K562 (cell line): ENCODE measurements at regions not wholly inside any gene's neighbourhood (a gene's known extent, or its start where the extent isn't known, plus 50 kb on each side); places are given as distances from the start of the nearest gene placed in this dataset.
"Not testable (repeated sequence)": the region's sequence is repeated elsewhere in the genome, so short reads cannot be mapped to it uniquely, and the experiment has no call there.

ENCODE experiments used
- ATAC-seq: fragments of 200-7000 bp; cut with Tn5 transposase; 3 replicates; pipeline ENCODE4 v1.9.1; 2020; ENCODE audit warnings: moderate library complexity
- BruUV-seq: library from RNA; stranded (reverse); fragments of 400-500 nt; replicated peaks from 2 replicates; lab custom pipeline; 2021; lab: Mats Ljungman, UMichigan
- CTCF ChIA-PET: fragments of 300-600 bp; formaldehyde crosslinking; extraction: SDS; loops from one replicate; lab custom pipeline; 2021; ENCODE audit warnings: low intra/inter-chr PET ratio; lab: Yijun Ruan, JAX
- POLR2A ChIA-PET: fragments of 300-600, 350-650 bp; sonication (Branson Sonifier 250); formaldehyde crosslinking; extraction: SDS; loops from one replicate; lab custom pipeline; 2021; ENCODE audit warnings: antibody characterized with exemption, inconsistent platforms; lab: Yijun Ruan, JAX
- DNase-seq, 4 experiments: peaks; one replicate each; pipeline versions ENCODE4 v3.0.0 to v3.0.0-alpha.2; 2011 to 2018; ENCODE audit warnings: low spot score in 3 of 4, mixed read lengths in 3 of 4; ENCODE audit errors: extremely low read depth in 1 of 4
- FAIRE-seq: peaks from 2 replicates; lab custom pipeline; 2011; peaks lifted over from hg19 to GRCh38; lab: Jason Lieb, UNC
- H2AFZ ChIP-seq: 2 replicates; pipeline ENCODE4 v1.6.0; 2011; ENCODE audit warnings: low read depth, low read length, control low read depth, inconsistent platforms
- H3K27ac ChIP-seq: fragments of 200-600 bp; 3 replicates; pipeline ENCODE4 v1.8.0; 2011; ENCODE audit warnings: low read depth, mild to moderate bottlenecking, control low read depth, inconsistent platforms, low read length, moderate library complexity, mixed read lengths; ENCODE audit errors: extremely low read depth
- H3K27me3 ChIP-seq, 2 experiments: fragments of 300-600 bp in 1 of 2; 2 replicates in 1 of 2; 3 replicates in 1 of 2; pipeline versions ENCODE4 v1.6.0 to v1.8.0; 2011; ENCODE audit warnings: inconsistent platforms in 2 of 2, low read length in 2 of 2, mild to moderate bottlenecking in 1 of 2, mixed read lengths in 1 of 2, moderate library complexity in 1 of 2; ENCODE audit not compliant: control insufficient read depth in 2 of 2, insufficient read depth in 2 of 2
- H3K36me3 ChIP-seq: fragments of 300-600 bp; 3 replicates; pipeline ENCODE4 v1.8.0; 2011; ENCODE audit warnings: mild to moderate bottlenecking, low read length, inconsistent platforms; ENCODE audit not compliant: control insufficient read depth, insufficient read depth
- H3K4me1 ChIP-seq, 2 experiments: fragments of 200-600 bp in 1 of 2; replicated peaks in 1 of 2; 2 replicates in 1 of 2; 3 replicates in 1 of 2; pipeline versions ENCODE4 v1.5.1 to v1.8.0; 2011; ENCODE audit warnings: inconsistent platforms in 2 of 2, low read length in 2 of 2, mild to moderate bottlenecking in 1 of 2, mixed read lengths in 1 of 2, moderate library complexity in 1 of 2; ENCODE audit not compliant: control insufficient read depth in 2 of 2, insufficient read depth in 2 of 2
- H3K4me2 ChIP-seq: 2 replicates; pipeline ENCODE4 v1.6.1; 2011; ENCODE audit warnings: low read length, control low read depth, inconsistent platforms, mixed read lengths; ENCODE audit not compliant: insufficient read depth
- H3K4me3 ChIP-seq: fragments of 200-600 bp; sonication (generic), shearing (Covaris generic); 2 replicates; pipeline ENCODE4 v1.5.1; 2016; ENCODE audit warnings: control low read depth, inconsistent platforms
- H3K79me2 ChIP-seq: fragments of 200-600 bp; 3 replicates; pipeline ENCODE4 v1.8.0; 2011; ENCODE audit warnings: low read length, inconsistent platforms; ENCODE audit not compliant: control insufficient read depth, insufficient read depth
- H3K9ac ChIP-seq, 2 experiments: 2 replicates each; pipeline versions ENCODE4 v1.6.0 to v1.6.1; 2011; ENCODE audit warnings: low read depth in 2 of 2, low read length in 2 of 2, control low read depth in 1 of 2, inconsistent platforms in 1 of 2, mild to moderate bottlenecking in 1 of 2, mixed read lengths in 1 of 2; ENCODE audit not compliant: insufficient read depth in 1 of 2
- H3K9me1 ChIP-seq: one replicate; pipeline ENCODE4 v1.6.0; 2011; ENCODE audit warnings: inconsistent platforms, mild to moderate bottlenecking, low read length, moderate library complexity; ENCODE audit not compliant: control insufficient read depth, insufficient read depth
- H3K9me3 ChIP-seq: replicated peaks from 2 replicates; pipeline ENCODE4 v1.5.1; 2011; ENCODE audit warnings: low read depth, low read length, inconsistent platforms; ENCODE audit not compliant: control insufficient read depth, insufficient read depth
- H4K20me1 ChIP-seq: replicated peaks from 2 replicates; pipeline ENCODE4 v1.6.1; 2011; ENCODE audit warnings: low read length, inconsistent platforms, mixed read lengths; ENCODE audit not compliant: control insufficient read depth, insufficient read depth
- WGBS: fragments of 100-300 bp; shearing (Covaris generic); methylation state at CpG from one replicate; pipeline ENCODE4 v1.1.6; 2016; ENCODE audit warnings: low coverage, mixed read lengths; ENCODE audit not compliant: insufficient coverage; ENCODE audit errors: missing lambda C conversion rate; 5-methylcytosine and 5-hydroxymethylcytosine counted together
- in situ Hi-C: fragments of 300-500 bp; cut with MboI; formaldehyde crosslinking; loops from 4 replicates; pipeline ENCODE4 v1.15.0; 2018; ENCODE audit warnings: inconsistent platforms, mixed read lengths
- intact Hi-C: fragments of 100-400 bp; cut with micrococcal nuclease; formaldehyde crosslinking; loops from 2 replicates; pipeline ENCODE4 v1.14.2; 2022

- BruUV-seq, H2AFZ ChIP-seq, H3K4me3 ChIP-seq, CTCF ChIA-PET, DNase-seq, H3K27me3 ChIP-seq, H3K27ac ChIP-seq, H3K79me2 ChIP-seq, intact Hi-C loops, H3K4me2 ChIP-seq, H3K36me3 ChIP-seq, H3K9me1 ChIP-seq, H3K9me3 ChIP-seq, POLR2A ChIA-PET, ATAC-seq, H4K20me1 ChIP-seq, FAIRE-seq, H3K9ac ChIP-seq, in situ Hi-C loops, H3K4me1 ChIP-seq: not testable (repeated sequence)
- 0% methylated on average over 1 of the region's 3 CpGs for WGBS
Observed at GRCh38 chr2:87184260-87184659, 162.6 kb upstream of the PLGLB1 start.

- WGBS = no CpG with 5 or more reads among the region's 3 CpGs
- H3K4me1 ChIP-seq, H2AFZ ChIP-seq, H3K9ac ChIP-seq, H3K4me3 ChIP-seq, BruUV-seq, H3K9me1 ChIP-seq, H3K27me3 ChIP-seq, H3K79me2 ChIP-seq, CTCF ChIA-PET, H3K9me3 ChIP-seq, intact Hi-C loops, in situ Hi-C loops, H4K20me1 ChIP-seq, DNase-seq, H3K4me2 ChIP-seq, POLR2A ChIA-PET, H3K36me3 ChIP-seq, H3K27ac ChIP-seq, ATAC-seq: not testable (repeated sequence)
- FAIRE-seq = peak; percentile 69
Observed at GRCh38 chr2:87189214-87189613, 167.6 kb upstream of the PLGLB1 start.

- peak; percentile 87 for ATAC-seq
- POLR2A ChIA-PET, H3K27ac ChIP-seq, H3K36me3 ChIP-seq, in situ Hi-C loops, H3K4me2 ChIP-seq, H2AFZ ChIP-seq, H4K20me1 ChIP-seq, BruUV-seq, intact Hi-C loops, H3K79me2 ChIP-seq, H3K4me3 ChIP-seq, H3K9me1 ChIP-seq, H3K9ac ChIP-seq, CTCF ChIA-PET, H3K27me3 ChIP-seq, H3K4me1 ChIP-seq, FAIRE-seq, DNase-seq, H3K9me3 ChIP-seq: not testable (repeated sequence)
- WGBS = 0% methylated on average over 1 of the region's 7 CpGs
Observed at GRCh38 chr2:87193336-87193735, 171.7 kb upstream of the PLGLB1 start.

- 0% methylated on average over 1 of the region's 2 CpGs for WGBS
Observed at GRCh38 chr2:87194254-87194999, 172.8 kb upstream of the PLGLB1 start.

More at GRCh38 chr2:87194254-87194999, 172.8 kb upstream of the PLGLB1 start:
- H3K36me3 ChIP-seq, DNase-seq, H3K9me3 ChIP-seq, H3K4me1 ChIP-seq, H3K4me3 ChIP-seq, in situ Hi-C loops, BruUV-seq, H3K79me2 ChIP-seq, H3K9ac ChIP-seq, H2AFZ ChIP-seq, H3K27ac ChIP-seq, H3K4me2 ChIP-seq, intact Hi-C loops, POLR2A ChIA-PET, ATAC-seq, CTCF ChIA-PET, H3K9me1 ChIP-seq, H4K20me1 ChIP-seq, H3K27me3 ChIP-seq: not testable (repeated sequence)
- FAIRE-seq = peak; percentile 35
